GM10266 (cell line): ENCODE measurements at regions not wholly inside any gene's neighbourhood (a gene's known extent, or its start where the extent isn't known, plus 50 kb on each side); places are given as distances from the start of the nearest gene placed in this dataset.

ENCODE experiments used
- DNase-seq: peaks from one replicate; pipeline ENCODE4 v3.0.0; 2012; ENCODE audit errors: extremely low spot score
- TF ChIP-seq, protein P1 (sequence below): IDR thresholded peaks from 2 replicates; pipeline ENCODE4 v1.5.1; 2012; ENCODE audit warnings: mild to moderate bottlenecking, low read depth; ENCODE audit not compliant: control insufficient read depth, insufficient read depth; ENCODE audit errors: missing control alignments

DNA sequence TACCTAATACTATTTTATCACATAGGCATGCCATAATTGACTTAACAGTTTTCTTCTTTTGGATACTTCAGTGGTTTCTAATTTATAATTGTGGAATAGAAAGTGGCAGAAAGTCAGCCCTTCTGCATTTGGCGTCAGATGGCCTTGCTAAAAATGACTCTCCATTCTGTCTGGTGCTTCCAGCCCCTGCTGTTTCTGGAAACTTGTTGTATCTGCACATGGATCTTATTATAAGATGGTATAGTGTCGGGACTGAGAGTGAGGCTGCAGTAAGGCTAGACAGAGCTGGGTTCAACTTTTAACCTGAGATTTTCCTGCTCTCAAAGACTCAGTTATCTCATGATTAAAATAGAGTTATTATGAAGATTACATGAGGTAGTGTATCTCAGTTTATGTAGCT lies 74.8 kb upstream of the WDR72 start:
- no peak for DNase-seq
- TF ChIP-seq, protein P1, sequence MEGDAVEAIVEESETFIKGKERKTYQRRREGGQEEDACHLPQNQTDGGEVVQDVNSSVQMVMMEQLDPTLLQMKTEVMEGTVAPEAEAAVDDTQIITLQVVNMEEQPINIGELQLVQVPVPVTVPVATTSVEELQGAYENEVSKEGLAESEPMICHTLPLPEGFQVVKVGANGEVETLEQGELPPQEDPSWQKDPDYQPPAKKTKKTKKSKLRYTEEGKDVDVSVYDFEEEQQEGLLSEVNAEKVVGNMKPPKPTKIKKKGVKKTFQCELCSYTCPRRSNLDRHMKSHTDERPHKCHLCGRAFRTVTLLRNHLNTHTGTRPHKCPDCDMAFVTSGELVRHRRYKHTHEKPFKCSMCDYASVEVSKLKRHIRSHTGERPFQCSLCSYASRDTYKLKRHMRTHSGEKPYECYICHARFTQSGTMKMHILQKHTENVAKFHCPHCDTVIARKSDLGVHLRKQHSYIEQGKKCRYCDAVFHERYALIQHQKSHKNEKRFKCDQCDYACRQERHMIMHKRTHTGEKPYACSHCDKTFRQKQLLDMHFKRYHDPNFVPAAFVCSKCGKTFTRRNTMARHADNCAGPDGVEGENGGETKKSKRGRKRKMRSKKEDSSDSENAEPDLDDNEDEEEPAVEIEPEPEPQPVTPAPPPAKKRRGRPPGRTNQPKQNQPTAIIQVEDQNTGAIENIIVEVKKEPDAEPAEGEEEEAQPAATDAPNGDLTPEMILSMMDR = no peak

DNA sequence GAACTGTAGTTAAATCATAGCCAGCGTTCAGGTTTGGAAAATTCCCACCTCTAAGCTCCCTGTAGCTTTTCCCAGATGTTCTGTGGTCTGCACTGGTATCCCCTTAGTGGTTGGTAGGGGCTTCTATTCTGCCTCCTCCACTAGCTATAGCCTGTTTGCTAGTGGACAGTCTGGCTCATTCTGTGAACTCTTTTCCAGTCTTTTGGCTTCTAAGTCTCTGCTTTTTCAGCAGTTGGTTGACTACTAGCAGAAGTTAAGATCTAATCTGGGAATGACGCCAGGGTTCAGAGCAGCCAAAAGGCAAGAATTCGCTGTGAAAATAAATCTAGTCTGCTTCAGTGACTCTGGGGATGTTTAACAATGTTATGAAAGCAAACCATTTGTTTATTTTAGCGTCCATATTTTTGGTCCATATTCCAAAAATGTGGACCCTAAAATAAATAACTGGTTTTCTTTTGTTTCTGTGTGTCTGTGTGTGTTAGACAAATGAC lies 73.7 kb upstream of the WDR72 start:
- TF ChIP-seq, protein P1 = no peak
- no peak for DNase-seq

- DNase-seq = no peak
- TF ChIP-seq, protein P1 = no peak
Observed at GRCh38 chr15:53831907-53832770, 72.7 kb upstream of the WDR72 start.

- DNase-seq = no peak
- TF ChIP-seq, protein P1 = no peak
Observed at GRCh38 chr15:53830707-53831386, 71.4 kb upstream of the WDR72 start.

- TF ChIP-seq, protein P1 = no peak
- no peak for DNase-seq
Observed at GRCh38 chr15:53829923-53830459, 70.5 kb upstream of the WDR72 start.

- no peak for DNase-seq
- TF ChIP-seq, protein P1 = no peak
Observed at GRCh38 chr15:53829471-53829870, 70.0 kb upstream of the WDR72 start.
